HG02678 (cell line): ENCODE measurements at regions not wholly inside any gene's neighbourhood (a gene's known extent, or its start where the extent isn't known, plus 50 kb on each side); places are given as distances from the start of the nearest gene placed in this dataset.

Source experiments
- ATAC-seq: cut with Tn5 transposase; IDR thresholded peaks from one replicate; pipeline ENCODE4 v1.9.1; 2021; ENCODE audit warnings: mild to moderate bottlenecking, moderate library complexity; ENCODE audit not compliant: unreplicated experiment

- no peak for ATAC-seq
Measured at GRCh38 chr2:12302140-12302539, 414.6 kb upstream of the TRIB2 start.

- ATAC-seq: no peak
Measured at GRCh38 chr2:12302691-12303090, 414.0 kb upstream of the TRIB2 start.

- ATAC-seq: no peak
Measured at GRCh38 chr2:12303181-12304030, 413.3 kb upstream of the TRIB2 start.

GRCh38 chr2:12304564-12305171 is 412.1 kb upstream of the TRIB2 start:
- no peak for ATAC-seq

GRCh38 chr2:12305931-12306330 is 410.8 kb upstream of the TRIB2 start:
- no peak for ATAC-seq

GRCh38 chr2:12310399-12310798 is 406.3 kb upstream of the TRIB2 start:
- no peak for ATAC-seq

GRCh38 chr2:12313445-12314126 is 403.1 kb upstream of the TRIB2 start:
- no peak for ATAC-seq

GRCh38 chr2:12314127-12314760 is 402.5 kb upstream of the TRIB2 start:
- no peak for ATAC-seq

GRCh38 chr2:12315224-12315623 is 401.5 kb upstream of the TRIB2 start:
- ATAC-seq: no peak

GRCh38 chr2:12316476-12316875 is 400.3 kb upstream of the TRIB2 start:
- ATAC-seq: no peak

GRCh38 chr2:12317286-12317685 is 399.4 kb upstream of the TRIB2 start:
- no peak for ATAC-seq

GRCh38 chr2:12317814-12318426 is 398.8 kb upstream of the TRIB2 start:
- ATAC-seq: no peak

GRCh38 chr2:12318427-12319057 is 398.2 kb upstream of the TRIB2 start:
- no peak for ATAC-seq

- ATAC-seq: no peak
Measured at GRCh38 chr2:12320027-12320734, 396.6 kb upstream of the TRIB2 start.

- ATAC-seq: no peak
Measured at GRCh38 chr2:12320991-12321641, 395.6 kb upstream of the TRIB2 start.

- no peak for ATAC-seq
Measured at GRCh38 chr2:12321886-12322285, 394.9 kb upstream of the TRIB2 start.

- ATAC-seq: no peak
Measured at GRCh38 chr2:12325806-12326205, 390.9 kb upstream of the TRIB2 start.

- ATAC-seq: no peak
Measured at GRCh38 chr2:12326449-12327190, 390.1 kb upstream of the TRIB2 start.

- no peak for ATAC-seq
Measured at GRCh38 chr2:12330916-12331315, 385.8 kb upstream of the TRIB2 start.
